Type B pancreatic cell (in vitro differentiated cells): ENCODE measurements at regions not wholly inside any gene's neighbourhood (a gene's known extent, or its start where the extent isn't known, plus 50 kb on each side); places are given as distances from the start of the nearest gene placed in this dataset.

Experiments used
- DNase-seq: peaks from one replicate; pipeline ENCODE4 v3.0.0; 2021; ENCODE audit warnings: mixed read lengths; ENCODE audit not compliant: unreplicated experiment; ENCODE audit errors: extremely low spot score
- H3K27ac Mint-ChIP-seq: 2 replicates; pipeline ENCODE4 v1.8.0; 2021; ENCODE audit warnings: mild to moderate bottlenecking, mixed read lengths
- H3K27me3 Mint-ChIP-seq: 2 replicates; pipeline ENCODE4 v1.8.0; 2021; ENCODE audit warnings: mixed read lengths
- H3K36me3 Mint-ChIP-seq: 2 replicates; pipeline ENCODE4 v1.8.0; 2021; ENCODE audit warnings: mixed read lengths
- H3K4me1 Mint-ChIP-seq: one replicate; pipeline ENCODE4 v1.8.0; 2021; ENCODE audit warnings: mixed read lengths; ENCODE audit not compliant: unreplicated experiment
- H3K4me3 Mint-ChIP-seq: 2 replicates; pipeline ENCODE4 v1.8.0; 2021; ENCODE audit warnings: mild to moderate bottlenecking, mixed read lengths
- H3K9me3 Mint-ChIP-seq: 2 replicates; pipeline ENCODE4 v1.8.0; 2021; ENCODE audit warnings: mixed read lengths
- TF ChIP-seq, protein P1 (sequence below): fragments of 200-600 bp; sonication (generic); conservative IDR thresholded peaks from 2 replicates; pipeline ENCODE4 v1.5.0; 2021; ENCODE audit warnings: antibody characterized with exemption, mild to moderate bottlenecking

DNA sequence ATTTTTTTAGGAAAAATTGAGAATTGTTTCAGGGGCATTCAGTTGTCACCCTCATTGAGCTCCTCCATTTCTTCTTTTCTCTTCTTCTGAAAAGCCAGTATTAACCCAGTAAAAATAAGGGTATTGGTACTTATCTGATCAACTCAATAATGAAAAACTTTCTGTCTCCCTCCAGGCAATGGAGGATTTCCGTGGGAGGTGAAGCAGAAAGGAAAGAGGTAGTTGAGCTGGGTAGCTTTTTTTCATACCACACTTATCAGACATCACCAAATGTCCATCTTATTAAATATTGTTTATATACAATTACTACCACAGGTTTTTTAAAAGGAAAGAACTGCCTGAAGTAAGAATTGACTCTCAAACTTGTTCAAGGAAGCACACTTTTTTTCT lies 731.1 kb upstream of the ZNF608 start:
- no peak overlapping the region for H3K4me3 Mint-ChIP-seq

DNA sequence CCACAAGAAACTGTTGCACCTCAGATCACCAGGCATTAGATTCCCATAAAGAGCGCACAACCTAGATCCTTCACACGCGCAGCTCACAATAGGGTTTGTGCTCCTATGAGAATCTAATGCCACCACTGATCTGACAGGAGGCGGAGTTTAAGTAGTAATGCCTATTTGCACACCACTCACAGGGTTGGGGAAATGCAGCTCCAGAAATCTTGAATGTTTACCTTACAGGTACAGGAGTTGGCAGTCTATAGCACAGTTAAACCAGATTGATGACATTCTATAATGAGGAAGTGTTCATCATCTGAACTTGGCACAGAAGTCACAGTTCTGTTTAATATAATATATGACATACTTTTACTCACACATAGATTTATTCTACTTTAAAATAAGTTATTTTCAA lies 732.2 kb upstream of the ZNF608 start:
- Mint-ChIP-seq H3K36me3 (no peaks in the 10 kb centered on the region), H3K27ac (no peak overlapping the region), H3K4me1 (peaks cover 30% of the 10 kb centered on the region), H3K9me3 (no peaks in the 10 kb centered on the region), H3K4me3 (no peak overlapping the region), H3K27me3 (peaks cover 2% of the 10 kb centered on the region)
- TF ChIP-seq, protein P1, sequence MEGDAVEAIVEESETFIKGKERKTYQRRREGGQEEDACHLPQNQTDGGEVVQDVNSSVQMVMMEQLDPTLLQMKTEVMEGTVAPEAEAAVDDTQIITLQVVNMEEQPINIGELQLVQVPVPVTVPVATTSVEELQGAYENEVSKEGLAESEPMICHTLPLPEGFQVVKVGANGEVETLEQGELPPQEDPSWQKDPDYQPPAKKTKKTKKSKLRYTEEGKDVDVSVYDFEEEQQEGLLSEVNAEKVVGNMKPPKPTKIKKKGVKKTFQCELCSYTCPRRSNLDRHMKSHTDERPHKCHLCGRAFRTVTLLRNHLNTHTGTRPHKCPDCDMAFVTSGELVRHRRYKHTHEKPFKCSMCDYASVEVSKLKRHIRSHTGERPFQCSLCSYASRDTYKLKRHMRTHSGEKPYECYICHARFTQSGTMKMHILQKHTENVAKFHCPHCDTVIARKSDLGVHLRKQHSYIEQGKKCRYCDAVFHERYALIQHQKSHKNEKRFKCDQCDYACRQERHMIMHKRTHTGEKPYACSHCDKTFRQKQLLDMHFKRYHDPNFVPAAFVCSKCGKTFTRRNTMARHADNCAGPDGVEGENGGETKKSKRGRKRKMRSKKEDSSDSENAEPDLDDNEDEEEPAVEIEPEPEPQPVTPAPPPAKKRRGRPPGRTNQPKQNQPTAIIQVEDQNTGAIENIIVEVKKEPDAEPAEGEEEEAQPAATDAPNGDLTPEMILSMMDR = no peak
- DNase-seq = no peak

More for the DNA sequence above, 731.1 kb upstream of the ZNF608 start:
- Mint-ChIP-seq H3K36me3 (no peaks in the 10 kb centered on the region), H3K9me3 (no peaks in the 10 kb centered on the region), H3K4me1 (peaks cover 24% of the 10 kb centered on the region), H3K27ac (no peak overlapping the region), H3K27me3 (peaks cover 2% of the 10 kb centered on the region)
- TF ChIP-seq, protein P1 = no peak
- no peak for DNase-seq

DNA sequence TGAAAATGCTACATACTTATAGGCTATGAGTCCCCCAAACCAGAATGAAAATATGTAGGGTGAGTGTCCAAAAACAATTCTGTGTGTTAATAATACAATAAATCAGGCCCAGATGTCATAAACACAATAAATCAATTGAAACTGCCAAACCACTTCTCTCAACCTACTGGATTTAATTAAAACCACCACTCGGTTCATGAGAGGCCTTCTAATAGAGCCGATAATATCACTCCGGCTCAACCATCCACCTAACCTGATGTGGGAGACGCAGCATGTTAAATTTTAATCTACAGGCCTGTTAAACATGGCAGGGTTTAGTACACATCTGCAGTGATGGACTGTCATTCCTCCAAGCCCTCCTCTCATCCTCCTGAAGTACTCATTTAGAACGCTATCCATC lies 734.5 kb upstream of the ZNF608 start:
- Mint-ChIP-seq H3K4me1 (peaks cover 53% of the 10 kb centered on the region), H3K27me3 (peaks cover 2% of the 10 kb centered on the region), H3K36me3 (no peaks in the 10 kb centered on the region), H3K4me3 (no peak overlapping the region), H3K27ac (no peak overlapping the region), H3K9me3 (no peaks in the 10 kb centered on the region)
- no peak for DNase-seq
- TF ChIP-seq, protein P1 = no peak

DNA sequence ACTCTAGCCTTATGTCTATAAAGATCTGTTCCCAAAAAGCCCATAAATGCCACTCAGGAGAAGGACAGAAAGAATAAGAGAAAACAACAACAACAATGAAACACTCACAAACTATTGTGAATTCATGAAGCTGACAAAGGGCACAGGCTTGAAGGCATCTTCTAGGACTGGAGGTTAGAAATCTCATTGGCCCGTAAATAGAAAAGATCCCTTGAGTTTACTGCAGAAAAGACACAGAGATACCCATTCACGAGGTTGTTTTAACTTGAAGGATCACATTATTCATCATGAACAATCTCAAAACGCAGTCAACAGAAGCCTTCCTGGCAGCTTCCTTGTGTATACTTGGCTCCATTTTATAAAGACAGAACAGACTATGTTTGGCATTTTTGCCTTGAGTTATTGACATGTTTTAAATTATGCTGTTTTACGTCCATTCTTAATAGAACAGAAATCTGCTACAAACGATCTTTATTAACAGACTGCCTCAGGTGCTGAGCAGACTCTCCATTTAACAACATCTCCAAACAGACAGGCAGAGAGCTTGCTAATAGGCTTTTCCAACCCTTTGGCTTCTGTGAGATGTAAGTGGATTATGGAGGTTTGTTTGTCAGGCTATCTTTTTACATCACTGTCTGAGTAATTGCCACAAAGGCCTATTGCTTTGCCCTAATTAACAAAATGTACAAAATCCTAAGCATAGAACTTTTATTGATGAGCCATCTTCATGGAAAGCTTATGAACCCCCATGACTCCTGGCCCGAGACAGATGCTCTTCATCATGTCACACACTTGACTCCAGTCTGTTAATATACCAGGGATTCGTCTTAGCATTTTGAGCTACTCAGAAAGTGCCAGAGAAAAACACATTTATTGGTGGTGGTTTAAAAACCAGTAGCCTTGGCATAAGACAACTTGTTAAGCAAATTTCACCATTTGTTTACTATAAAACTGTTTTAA lies 735.3 kb upstream of the ZNF608 start:
- H3K4me3 Mint-ChIP-seq = no peak overlapping the region
- no peak for DNase-seq
- TF ChIP-seq, protein P1 = no peak
- H3K4me1 Mint-ChIP-seq = peaks cover 57% of the 10 kb centered on the region
- H3K27ac Mint-ChIP-seq = no peak overlapping the region
- H3K9me3 Mint-ChIP-seq = no peaks in the 10 kb centered on the region
- no peaks in the 10 kb centered on the region for H3K36me3 Mint-ChIP-seq
- peaks cover 2% of the 10 kb centered on the region for H3K27me3 Mint-ChIP-seq

DNA sequence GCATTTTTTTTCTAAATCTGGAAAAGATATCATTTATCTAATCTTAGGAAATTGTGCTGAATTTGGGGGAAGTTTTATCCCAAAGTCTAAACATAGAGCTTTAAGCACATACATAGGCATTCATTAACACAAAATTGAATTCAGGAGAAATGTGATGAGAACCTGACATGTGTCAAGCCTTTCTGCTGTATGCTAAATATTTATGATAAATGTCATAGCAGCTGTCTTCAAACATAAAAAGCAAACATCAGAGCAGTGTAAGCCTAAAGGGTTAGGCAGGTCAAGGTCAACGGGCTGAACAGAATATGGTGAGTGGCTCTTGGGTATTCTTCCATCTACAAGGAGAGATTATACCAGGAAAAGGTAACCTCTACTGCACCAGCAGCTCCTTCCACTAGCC lies 737.2 kb upstream of the ZNF608 start:
- no peaks in the 10 kb centered on the region for H3K9me3 Mint-ChIP-seq
- TF ChIP-seq, protein P1 = no peak
- H3K36me3 Mint-ChIP-seq = no peaks in the 10 kb centered on the region
- no peak for DNase-seq
- H3K27ac Mint-ChIP-seq = no peak overlapping the region
- peaks cover 63% of the 10 kb centered on the region for H3K4me1 Mint-ChIP-seq
- H3K27me3 Mint-ChIP-seq = no peaks in the 10 kb centered on the region
- no peak overlapping the region for H3K4me3 Mint-ChIP-seq
